GM21737 (cell line): ENCODE measurements at regions not wholly inside any gene's neighbourhood (a gene's known extent, or its start where the extent isn't known, plus 50 kb on each side); places are given as distances from the start of the nearest gene placed in this dataset.
"Not testable (repeated sequence)": the region's sequence is repeated elsewhere in the genome, so short reads cannot be mapped to it uniquely, and the experiment has no call there.

Experiments
- ATAC-seq: cut with Tn5 transposase; IDR thresholded peaks from one replicate; pipeline ENCODE4 v1.9.1; 2021; ENCODE audit warnings: mild to moderate bottlenecking, moderate library complexity; ENCODE audit not compliant: unreplicated experiment

DNA sequence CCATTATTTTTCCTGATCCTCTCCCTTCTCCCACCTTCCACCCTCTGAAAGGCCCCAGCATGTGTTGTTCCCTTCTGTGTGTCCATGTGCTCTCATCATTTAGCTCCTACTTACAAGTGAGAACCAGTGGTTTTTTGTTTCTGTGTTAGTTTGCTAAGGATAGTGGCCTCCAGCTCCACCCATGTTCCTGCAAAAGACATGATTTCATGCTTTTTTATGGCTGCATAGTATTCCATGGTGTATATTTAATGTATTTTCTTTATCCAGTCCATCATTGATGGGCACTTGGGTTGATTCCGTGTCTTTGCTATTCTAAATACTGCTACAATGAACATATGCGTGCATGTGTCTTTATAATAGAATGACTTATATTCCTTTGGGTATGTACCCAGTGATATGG is 89.4 kb upstream of the C1orf174 start:
- no peak for ATAC-seq

DNA sequence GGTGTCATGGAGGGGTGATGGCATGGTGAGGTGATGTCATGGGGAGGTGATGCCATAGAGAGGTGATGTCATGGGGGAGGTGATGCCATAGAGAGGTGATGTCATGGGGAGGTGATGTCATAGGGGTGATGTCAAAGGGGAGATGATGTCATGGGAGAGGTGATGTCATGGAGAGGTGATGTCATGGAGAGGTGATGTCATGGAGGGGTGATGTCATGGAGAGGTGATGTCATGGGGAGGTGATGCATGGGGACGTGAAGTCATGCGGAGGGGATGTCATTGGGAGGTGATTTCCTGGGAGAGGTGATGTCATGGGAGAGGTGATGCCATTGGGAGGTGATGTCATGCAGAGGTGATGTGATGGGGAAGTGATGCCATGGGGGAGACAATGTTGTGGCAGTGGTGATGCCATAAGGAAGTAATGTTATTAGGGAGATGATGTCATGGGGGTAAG is 92.1 kb upstream of the C1orf174 start:
- no peak for ATAC-seq

DNA sequence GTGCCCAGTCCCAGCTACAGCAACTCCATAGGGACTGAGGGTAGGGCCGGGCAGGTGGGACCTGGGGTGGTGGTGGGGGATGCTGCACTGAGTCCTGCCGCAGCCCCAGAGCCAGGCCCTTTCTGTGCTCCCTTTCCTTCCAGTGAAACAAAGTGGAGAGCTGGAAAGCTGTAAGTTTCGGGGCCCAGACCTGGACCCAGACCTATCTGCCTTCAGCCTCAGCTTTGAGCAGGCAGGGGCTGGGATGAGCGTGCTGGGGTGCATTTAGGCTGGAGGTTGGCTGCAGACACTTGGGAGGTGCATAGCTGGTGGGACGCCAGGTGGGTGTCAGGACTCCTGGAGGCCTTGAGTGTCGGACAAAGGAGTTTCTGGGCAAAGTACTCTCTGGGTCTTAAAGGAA is 92.7 kb upstream of the C1orf174 start:
- no peak for ATAC-seq

DNA sequence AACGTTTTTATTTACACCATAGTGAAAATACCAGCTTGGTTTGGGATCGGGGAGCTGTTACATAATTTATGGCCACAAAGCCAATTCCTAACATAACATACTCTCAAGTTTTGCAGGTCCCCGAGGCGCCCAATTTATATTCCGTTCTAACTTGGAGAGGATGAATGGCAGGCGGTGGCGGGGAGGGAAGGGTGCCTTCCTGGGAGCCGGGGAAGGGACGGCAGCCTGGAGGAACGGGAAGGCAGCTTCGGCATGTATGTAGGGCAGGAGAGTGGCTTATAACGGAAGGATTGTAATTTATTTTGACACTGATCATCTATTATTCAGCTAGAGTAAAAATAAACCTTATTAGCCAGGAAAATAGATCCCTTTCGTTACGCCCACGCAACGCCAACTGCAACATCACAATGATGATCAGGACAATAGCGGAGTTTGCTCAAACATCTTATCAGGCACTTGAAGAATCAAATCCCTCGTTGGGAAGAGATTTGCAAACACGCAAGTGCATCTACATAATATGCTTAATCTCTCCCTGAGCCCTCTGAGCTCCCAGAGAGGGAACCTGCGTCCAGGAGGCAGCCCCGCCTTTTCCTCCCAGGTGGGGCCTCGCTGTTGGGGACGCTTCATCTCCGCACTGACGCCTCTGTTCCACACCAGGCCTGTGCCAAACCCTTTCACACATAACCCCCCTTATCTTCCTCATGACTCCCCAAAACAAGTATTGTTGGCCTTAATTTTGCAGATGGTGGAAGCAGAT is 93.7 kb upstream of the C1orf174 start:
- ATAC-seq, result no peak

- no peak for ATAC-seq
Observed at GRCh38 chr1:3995141-3995780, 95.2 kb upstream of the C1orf174 start.

- ATAC-seq, result no peak
Observed at GRCh38 chr1:3996846-3997705, 97.0 kb upstream of the C1orf174 start.

GRCh38 chr1:3998086-3998485 is 98.0 kb upstream of the C1orf174 start:
- ATAC-seq, result no peak

- ATAC-seq, result not testable (repeated sequence)
Observed at GRCh38 chr1:3999514-3999913, 99.4 kb upstream of the C1orf174 start.

DNA sequence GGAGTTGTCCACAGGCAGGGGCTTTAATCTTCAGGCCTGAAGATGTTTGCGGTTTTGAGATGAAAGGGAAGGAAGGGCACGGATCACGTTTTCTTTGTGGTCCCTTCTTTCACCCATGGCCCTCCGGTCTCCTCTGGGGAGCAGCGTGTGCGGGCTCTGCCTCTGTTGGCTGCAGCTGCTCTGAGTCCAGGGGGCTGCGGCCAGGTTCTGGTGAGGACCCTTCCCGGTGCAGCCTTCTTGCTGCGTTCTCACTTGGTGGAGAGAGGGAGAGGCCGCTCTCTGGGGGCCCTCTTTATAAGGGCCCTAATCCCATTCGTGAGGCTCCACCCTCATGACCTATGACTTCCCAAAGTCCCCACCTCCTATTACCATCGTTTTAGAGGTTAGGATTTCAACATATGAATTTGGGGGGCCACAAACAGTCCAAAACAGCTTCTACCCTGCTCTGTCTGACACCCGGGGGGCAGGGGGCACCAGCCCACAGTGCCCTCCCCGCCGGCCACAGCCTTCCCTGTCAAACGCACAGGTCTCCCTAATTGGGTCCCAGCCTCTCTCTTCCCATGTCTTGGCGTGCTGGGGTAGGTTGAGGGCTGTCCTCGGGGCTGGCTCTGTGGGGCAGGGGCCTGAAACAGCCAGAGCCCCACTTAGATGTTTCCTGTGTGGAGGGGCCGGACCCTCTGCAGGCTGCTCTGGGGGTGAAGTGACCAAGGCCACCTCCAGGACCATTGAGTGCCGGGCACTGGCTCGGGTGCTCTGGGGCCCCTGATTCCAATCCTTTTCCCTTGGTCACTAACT is 100.1 kb upstream of the C1orf174 start:
- no peak for ATAC-seq

GRCh38 chr1:4000811-4001251 is 100.8 kb upstream of the C1orf174 start:
- ATAC-seq, result no peak

GRCh38 chr1:4001461-4001860 is 101.4 kb upstream of the C1orf174 start:
- ATAC-seq, result no peak

- no peak for ATAC-seq
Observed at GRCh38 chr1:4002061-4002521, 102.0 kb upstream of the C1orf174 start.

- ATAC-seq, result no peak
Observed at GRCh38 chr1:4002741-4003140, 102.7 kb upstream of the C1orf174 start.

DNA sequence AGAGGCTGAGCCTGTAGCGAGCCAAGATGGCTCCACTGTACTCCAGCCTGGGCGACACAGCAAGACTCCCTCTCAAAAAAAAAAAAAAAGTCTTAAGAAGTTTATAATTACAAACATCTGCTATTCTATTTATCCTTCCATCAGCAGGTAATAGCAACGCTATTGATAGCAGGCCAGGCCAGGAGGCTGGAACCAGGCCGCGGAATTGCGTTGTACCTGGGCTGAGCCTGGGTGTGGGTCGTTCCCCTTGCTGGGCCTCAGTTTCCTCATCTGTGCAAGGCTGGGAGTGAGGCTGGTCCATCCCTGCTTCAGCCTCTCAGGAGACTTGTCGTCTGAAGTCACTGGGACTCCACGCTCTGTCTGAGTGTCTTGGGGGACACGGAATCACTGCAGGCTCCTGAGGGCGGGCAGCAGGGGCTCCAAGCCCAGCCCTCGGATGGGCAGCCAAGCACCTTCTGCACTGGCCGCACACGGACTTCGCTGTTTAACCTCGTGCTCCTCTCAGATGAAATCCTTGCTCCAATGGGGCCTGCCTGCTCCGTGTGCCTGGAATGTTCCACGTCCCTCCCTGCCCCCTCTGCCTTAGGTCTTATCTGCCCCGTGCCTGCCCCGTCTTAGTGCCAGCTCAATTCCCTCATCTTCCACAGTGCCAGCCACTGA is 103.9 kb upstream of the C1orf174 start:
- no peak for ATAC-seq

DNA sequence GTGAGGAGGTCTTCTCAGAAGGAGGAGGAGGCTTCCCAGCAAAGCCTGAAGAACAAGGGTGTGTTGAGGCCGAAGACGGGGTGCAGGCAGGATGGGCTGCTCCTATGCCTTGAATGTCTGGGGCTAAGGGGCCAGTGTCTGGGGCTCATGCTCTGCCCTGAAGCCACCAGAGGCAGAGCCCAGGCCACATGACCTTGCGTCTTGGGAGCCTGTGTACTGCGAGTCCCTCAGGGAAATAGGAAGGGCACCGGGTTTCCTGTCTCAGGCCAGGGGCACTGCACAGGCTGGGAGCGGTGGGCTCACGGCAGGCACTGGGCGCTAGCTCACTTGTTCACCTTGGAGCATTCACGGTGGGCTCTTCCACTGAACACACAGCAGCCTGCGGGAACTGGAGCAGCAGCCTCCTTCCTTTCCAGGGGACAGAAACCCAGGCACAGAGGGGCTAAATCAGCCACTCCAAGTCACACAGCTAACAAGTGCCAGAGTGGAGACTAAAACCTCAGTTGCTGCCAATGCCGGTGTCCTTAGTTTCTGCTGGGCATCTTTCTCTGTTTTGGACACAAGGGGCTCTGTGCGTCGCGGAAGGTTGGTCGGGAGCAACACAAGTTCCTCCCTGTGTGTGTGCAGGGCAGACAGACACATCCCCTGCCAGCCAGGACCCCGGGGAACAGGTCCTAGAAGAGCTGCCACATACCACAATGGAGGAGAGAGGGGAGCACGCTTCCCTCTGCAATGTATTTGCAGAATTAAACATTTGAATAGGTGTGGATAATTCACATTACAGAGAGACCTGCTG is 104.8 kb upstream of the C1orf174 start:
- no peak for ATAC-seq

DNA sequence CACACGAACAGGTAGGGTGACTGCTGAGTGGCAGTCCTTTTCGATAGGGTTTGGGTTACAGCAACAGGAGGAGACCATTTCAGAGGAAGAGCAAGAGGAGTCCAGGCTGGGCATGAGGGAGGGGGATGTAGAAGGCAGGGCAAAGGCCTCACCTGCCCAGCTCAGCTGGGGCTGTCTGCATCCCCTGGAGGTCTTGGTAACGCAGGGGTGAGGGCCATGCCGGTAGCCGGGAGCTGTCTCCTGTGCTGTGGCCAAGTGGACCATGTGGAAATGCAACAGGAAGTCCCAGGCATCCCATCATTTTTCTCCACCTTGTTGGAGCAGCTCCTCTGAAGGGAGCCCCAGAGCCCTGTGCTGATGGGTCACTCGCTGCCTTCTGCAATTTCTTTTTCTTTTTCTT is 105.4 kb upstream of the C1orf174 start:
- no peak for ATAC-seq

GRCh38 chr1:4006676-4007374 is 106.8 kb upstream of the C1orf174 start:
- no peak for ATAC-seq

DNA sequence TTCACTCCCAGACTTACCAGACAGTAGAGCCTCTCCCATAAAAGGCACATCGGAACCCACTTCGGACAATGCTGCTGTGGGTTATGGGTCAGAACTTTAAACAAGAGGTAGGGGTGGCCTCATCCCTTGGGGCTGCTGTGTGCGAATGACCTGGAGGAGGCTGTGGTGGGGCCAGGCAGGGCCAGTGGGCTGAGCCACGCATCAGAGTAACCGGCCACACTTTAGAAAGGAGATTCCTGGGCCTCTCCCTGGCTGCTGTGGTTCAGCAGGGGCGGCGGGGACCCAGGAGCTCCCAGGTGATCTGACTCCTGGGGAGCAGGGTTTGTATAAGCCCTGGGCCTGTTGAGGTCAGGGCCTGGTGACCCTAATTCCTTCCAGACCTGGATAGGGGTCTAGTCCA is 110.2 kb upstream of the C1orf174 start:
- ATAC-seq, result no peak
